HCT116 (cell line): ENCODE measurements at regions not wholly inside any gene's neighbourhood (a gene's known extent, or its start where the extent isn't known, plus 50 kb on each side); places are given as distances from the start of the nearest gene placed in this dataset.

Source experiments
- ATAC-seq: fragments of 200-7000 bp; cut with Tn5 transposase; 2 replicates; pipeline ENCODE4 v1.9.1; 2020; ENCODE audit warnings: mild to moderate bottlenecking, moderate library complexity
- BruUV-seq: library from RNA; stranded (reverse); fragments of 400-500 nt; replicated peaks from 2 replicates; lab custom pipeline; 2021; lab: Mats Ljungman, UMichigan
- CTCF ChIA-PET: fragments of 300-600 bp; sonication (Branson Sonifier 250); formaldehyde crosslinking; loops from one replicate; lab custom pipeline; 2021; ENCODE audit warnings: antibody characterized with exemption; lab: Charles Lee
- POLR2A ChIA-PET: fragments of 300-600, 350-600 bp; sonication (Branson Sonifier 250); formaldehyde crosslinking; loops from one replicate; lab custom pipeline; 2021; ENCODE audit warnings: antibody characterized with exemption; lab: Charles Lee
- RAD21 ChIA-PET, 2 experiments: fragments of 300-600 bp; sonication (Branson Sonifier 250); formaldehyde crosslinking; loops; one replicate each; lab custom pipeline; 2023; ENCODE audit warnings: low total read pairs in 2 of 2; ENCODE audit not compliant: uncharacterized antibody in 2 of 2, unreplicated experiment in 2 of 2, low non-redundant PET in 1 of 2; lab: Charles Lee
- DNase-seq: peaks from one replicate; pipeline ENCODE4 v3.0.0-alpha.2; 2010; ENCODE audit warnings: low read depth, low spot score
- H2AFZ ChIP-seq: fragments of 200-600 bp; shearing (Covaris generic), sonication (generic); 2 replicates; pipeline ENCODE4 v1.6.1; 2017; ENCODE audit warnings: low read depth, mixed run types, mixed read lengths, antibody characterized with exemption, low read length; ENCODE audit not compliant: poor library complexity, severe bottlenecking
- H3K27ac ChIP-seq: 2 replicates; pipeline ENCODE4 v1.5.1; 2012; ENCODE audit warnings: low read depth, low read length
- H3K27me3 ChIP-seq: fragments of 200-600 bp; sonication (generic); 2 replicates; pipeline ENCODE4 v1.6.1; 2016; ENCODE audit warnings: mixed run types, low read length, mixed read lengths; ENCODE audit not compliant: insufficient read depth
- H3K36me3 ChIP-seq, 2 experiments: fragments of 200-500 bp in 1 of 2; fragments of 200-600 bp in 1 of 2; sonication (Bioruptor generic) in 1 of 2; sonication (generic) in 1 of 2; 2 replicates each; pipeline versions ENCODE4 v1.5.1 to v1.6.1; 2014 to 2016; ENCODE audit warnings: low read length in 2 of 2, inconsistent platforms in 1 of 2, mixed read lengths in 1 of 2, mixed run types in 1 of 2; ENCODE audit not compliant: insufficient read depth in 2 of 2, control insufficient read depth in 1 of 2
- H3K4me1 ChIP-seq, 2 experiments: fragments of 200-600 bp in 1 of 2; sonication (generic) in 1 of 2; 2 replicates each; pipeline versions ENCODE4 v1.5.1 to v1.6.1; 2012 to 2017; ENCODE audit warnings: low read length in 2 of 2, inconsistent platforms in 1 of 2, mild to moderate bottlenecking in 1 of 2, mixed read lengths in 1 of 2, mixed run types in 1 of 2, moderate library complexity in 1 of 2; ENCODE audit not compliant: insufficient read depth in 2 of 2, control insufficient read depth in 1 of 2
- H3K4me2 ChIP-seq: fragments of 200-600 bp; sonication (generic); 2 replicates; pipeline ENCODE4 v1.6.1; 2017; ENCODE audit warnings: mixed run types, low read length, mixed read lengths
- H3K4me3 ChIP-seq, 2 experiments: fragments of 200-600 bp in 1 of 2; sonication (generic) in 1 of 2; replicated peaks in 1 of 2; 2 replicates each; pipeline ENCODE4 v1.5.1; 2011 to 2016; ENCODE audit warnings: low read length in 2 of 2, control low read depth in 1 of 2, low read depth in 1 of 2, mild to moderate bottlenecking in 1 of 2, mixed read lengths in 1 of 2, mixed run types in 1 of 2
- H3K79me2 ChIP-seq: fragments of 200-600 bp; sonication (generic); 2 replicates; pipeline ENCODE4 v1.6.1; 2017; ENCODE audit warnings: mild to moderate bottlenecking, mixed run types, low read length, moderate library complexity, mixed read lengths; ENCODE audit not compliant: insufficient read depth
- H3K9ac ChIP-seq: fragments of 200-600 bp; sonication (generic); 2 replicates; pipeline ENCODE4 v1.6.1; 2016; ENCODE audit warnings: low read length, mixed read lengths
- H3K9me2 ChIP-seq: fragments of 200-600 bp; sonication (generic), shearing (Covaris generic); 2 replicates; pipeline ENCODE4 v1.6.1; 2017; ENCODE audit warnings: mixed run types, mild to moderate bottlenecking, moderate library complexity; ENCODE audit not compliant: insufficient read depth
- H3K9me3 ChIP-seq, 2 experiments: fragments of 200-500 bp in 1 of 2; fragments of 200-600 bp in 1 of 2; sonication (Bioruptor generic) in 1 of 2; sonication (generic) in 1 of 2; 2 replicates each; pipeline ENCODE4 v1.6.1; 2014 to 2017; ENCODE audit warnings: low read length in 2 of 2, mixed read lengths in 2 of 2, inconsistent platforms in 1 of 2, low read depth in 1 of 2, mild to moderate bottlenecking in 1 of 2, mixed run types in 1 of 2, moderate library complexity in 1 of 2; ENCODE audit not compliant: control insufficient read depth in 1 of 2, insufficient read depth in 1 of 2
- H4K20me1 ChIP-seq: fragments of 200-600 bp; sonication (generic), shearing (Covaris generic); 2 replicates; pipeline ENCODE4 v1.6.1; 2017; ENCODE audit warnings: mixed run types, mild to moderate bottlenecking, moderate library complexity; ENCODE audit not compliant: insufficient read depth
- CBX3 ChIP-seq: IDR thresholded peaks from 2 replicates; pipeline ENCODE4 v1.6.1; 2012; ENCODE audit warnings: low read depth
- CTCF ChIP-seq, 3 experiments: fragments of 200-600 bp in 1 of 3; sonication (generic) in 1 of 3; IDR thresholded peaks in 2 of 3; conservative IDR thresholded peaks in 1 of 3; 2 replicates each; pipeline ENCODE4 v1.5.1; 2012 to 2017; ENCODE audit warnings: low read depth in 2 of 3, low read length in 2 of 3, antibody characterized with exemption in 1 of 3, borderline replicate concordance in 1 of 3, control low read depth in 1 of 3, mild to moderate bottlenecking in 1 of 3, mixed read lengths in 1 of 3, mixed run types in 1 of 3, moderate library complexity in 1 of 3; ENCODE audit not compliant: insufficient read depth in 1 of 3
- EGR1 ChIP-seq: IDR thresholded peaks from 2 replicates; pipeline ENCODE4 v1.6.1; 2012; ENCODE audit warnings: low read depth
- ELF1 ChIP-seq: IDR thresholded peaks from 2 replicates; pipeline ENCODE4 v1.6.1; 2012; ENCODE audit warnings: low read depth, borderline replicate concordance
- EZH2 ChIP-seq: fragments of 200-600 bp; sonication (generic); IDR thresholded peaks from 2 replicates; pipeline ENCODE4 v1.6.1; 2017; ENCODE audit warnings: antibody characterized with exemption, mixed run types
- EZH2phosphoT487 ChIP-seq: fragments of 200-600 bp; IDR thresholded peaks from 2 replicates; pipeline ENCODE4 v1.6.1; 2018; ENCODE audit warnings: antibody characterized with exemption, borderline replicate concordance
- FOSL1 ChIP-seq: IDR thresholded peaks from 2 replicates; pipeline ENCODE4 v1.6.1; 2012; ENCODE audit warnings: low read depth
- JUND ChIP-seq: IDR thresholded peaks from 2 replicates; pipeline ENCODE4 v1.6.1; 2012
- POLR2A ChIP-seq: IDR thresholded peaks from 2 replicates; pipeline ENCODE4 v1.7.0; 2011; ENCODE audit warnings: borderline replicate concordance; ENCODE audit not compliant: insufficient read depth, insufficient read length; ENCODE audit errors: extremely low read depth
- POLR2AphosphoS5 ChIP-seq: IDR thresholded peaks from 2 replicates; pipeline ENCODE4 v1.6.1; 2011; ENCODE audit warnings: mild to moderate bottlenecking, low read depth, low read length, moderate library complexity
- RAD21 ChIP-seq: IDR thresholded peaks from 2 replicates; pipeline ENCODE4 v1.6.1; 2012; ENCODE audit warnings: low read depth, mild to moderate bottlenecking
- TCF7L2 ChIP-seq: IDR thresholded peaks from 2 replicates; pipeline ENCODE4 v1.7.0; 2011; ENCODE audit warnings: borderline replicate concordance, inconsistent platforms; ENCODE audit not compliant: insufficient read depth, insufficient read length; ENCODE audit errors: extremely low read depth
- YY1 ChIP-seq: IDR thresholded peaks from 2 replicates; pipeline ENCODE4 v1.6.1; 2011; ENCODE audit warnings: low read length, low read depth, moderate library complexity, mild to moderate bottlenecking; ENCODE audit not compliant: insufficient replicate concordance; ENCODE audit errors: extremely low read depth
- ZFX ChIP-seq: fragments of 450-650 bp; IDR thresholded peaks from 2 replicates; pipeline ENCODE4 v1.6.1; 2017
- ZNF274 ChIP-seq: fragments of 200-500 bp; sonication (Bioruptor generic); IDR thresholded peaks from 2 replicates; pipeline ENCODE4 v1.6.1; 2014; ENCODE audit warnings: mild to moderate bottlenecking, low read depth, low read length, inconsistent platforms
- intact Hi-C: fragments of 100-400 bp; cut with micrococcal nuclease; formaldehyde crosslinking; loops from 2 replicates; pipeline ENCODE4 v1.10.0; 2022
- TF ChIP-seq, protein P1 (sequence below): IDR thresholded peaks from 2 replicates; pipeline ENCODE4 v1.6.1; 2012

DNA sequence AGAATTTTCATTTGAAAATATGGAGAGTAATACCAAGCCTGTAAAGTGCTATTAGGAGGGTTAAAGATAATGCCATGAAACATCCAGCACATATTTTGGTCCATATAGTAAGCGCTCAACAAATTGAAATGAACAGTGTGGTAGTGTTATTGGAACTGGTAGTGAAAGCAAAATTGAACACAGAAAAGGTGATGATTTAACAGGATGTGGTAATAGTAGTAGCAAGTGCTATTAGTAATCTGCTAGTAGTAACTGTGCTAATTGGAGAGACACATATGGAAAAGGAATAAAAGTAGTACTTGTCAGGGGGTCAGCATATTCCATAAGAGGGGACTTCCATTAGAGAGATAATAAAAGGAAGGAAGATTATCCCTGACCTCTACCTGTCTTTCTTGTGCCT, 187.3 kb downstream of the HTR1A start:
- Histone ChIP-seq H3K36me3 (no peaks in the 10 kb centered on the region), H3K9me3 (peaks cover 13 to 27% of the 10 kb centered on the region in 2 experiments; a peak in 2 of 4 replicates), H3K27me3 (no peaks in the 10 kb centered on the region), H3K9me2 (no peaks in the 10 kb centered on the region), H3K4me1 (no peaks in the 10 kb centered on the region), H2AFZ (no peak overlapping the region), H4K20me1 (no peaks in the 10 kb centered on the region; the same call in 1 of the 2 replicates), H3K79me2 (no peaks in the 10 kb centered on the region), H3K4me2 (no peak overlapping the region), H3K9ac (no peak overlapping the region), H3K27ac (no peak overlapping the region), H3K4me3 (no peak overlapping the region)
- ATAC-seq (no peak), DNase-seq (no peak)
- TF ChIP-seq POLR2AphosphoS5 (no peak), FOSL1 (no peak), ZFX (no peak), ZNF274 (no peak), EGR1 (no peak)
- CTCF ChIA-PET, result no interaction called here
- intact Hi-C loops, result no loop called here
- POLR2A ChIA-PET, result no interaction called here
- RAD21 ChIA-PET, result no interaction called here
- BruUV-seq, result no TSS peak

GRCh38 chr5:63768221-63768620, 194.0 kb downstream of the HTR1A start:
- DNase-seq, result no peak
- H3K4me1 ChIP-seq, result no peaks in the 10 kb centered on the region
- no peak overlapping the region for H3K27ac ChIP-seq
- no peaks in the 10 kb centered on the region for H3K9me2 ChIP-seq
- H3K4me2 ChIP-seq, result no peak overlapping the region
- BruUV-seq, result no TSS peak
- peaks cover 12 to 29% of the 10 kb centered on the region in 2 experiments; a peak in 2 of 4 replicates for H3K9me3 ChIP-seq
- no peak overlapping the region for H3K9ac ChIP-seq
- ChIA-PET POLR2A (no interaction called here), RAD21 (no interaction called here), CTCF (no interaction called here)
- TF ChIP-seq CTCF (IDR thresholded peaks at IDR 0.05 in 2 of 3, conservative IDR thresholded peaks at IDR 0.05 in 1 of 3; ENCODE audit: borderline replicate concordance in 1 of 3, insufficient read depth in 1 of 3, low read depth in 2 of 3, low read length in 2 of 3) (no peak), EZH2phosphoT487 (no peak), FOSL1 (no peak), RAD21 (no peak), ELF1 (no peak), POLR2A (no peak), POLR2AphosphoS5 (no peak), TCF7L2 (no peak), JUND (no peak), EZH2 (no peak), YY1 (no peak), CBX3 (no peak)
- TF ChIP-seq, protein P1, sequence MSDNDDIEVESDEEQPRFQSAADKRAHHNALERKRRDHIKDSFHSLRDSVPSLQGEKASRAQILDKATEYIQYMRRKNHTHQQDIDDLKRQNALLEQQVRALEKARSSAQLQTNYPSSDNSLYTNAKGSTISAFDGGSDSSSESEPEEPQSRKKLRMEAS, result no peak
- no peaks in the 10 kb centered on the region for H3K36me3 ChIP-seq
- intact Hi-C loops, result no loop called here
- no peaks in the 10 kb centered on the region; the same call in 1 of the 2 replicates for H4K20me1 ChIP-seq
- H3K27me3 ChIP-seq, result no peaks in the 10 kb centered on the region
- H3K79me2 ChIP-seq, result no peaks in the 10 kb centered on the region
- no peak for ATAC-seq
- H3K4me3 ChIP-seq, result no peak overlapping the region
- H2AFZ ChIP-seq, result no peak overlapping the region
